CD4-positive, alpha-beta T cell treated with Interleukin-15 for 4 hours (primary cell): ENCODE measurements at regions not wholly inside any gene's neighbourhood (a gene's known extent, or its start where the extent isn't known, plus 50 kb on each side); places are given as distances from the start of the nearest gene placed in this dataset.
"Not testable (repeated sequence)": the region's sequence is repeated elsewhere in the genome, so short reads cannot be mapped to it uniquely, and the experiment has no call there.

Source experiments
- DNase-seq: peaks from one replicate; pipeline ENCODE4 v3.0.0-alpha.2; 2020; ENCODE audit warnings: low spot score

GRCh38 chr2:201568217-201568820 lies 75.0 kb downstream of the TMEM237 start:
- DNase-seq: no peak

- no peak for DNase-seq
These were observed 84.1 kb downstream of the TMEM237 start for GRCh38 chr2:201559067-201559710.

GRCh38 chr2:201558665-201559064 lies 84.6 kb downstream of the TMEM237 start:
- DNase-seq: no peak

DNA sequence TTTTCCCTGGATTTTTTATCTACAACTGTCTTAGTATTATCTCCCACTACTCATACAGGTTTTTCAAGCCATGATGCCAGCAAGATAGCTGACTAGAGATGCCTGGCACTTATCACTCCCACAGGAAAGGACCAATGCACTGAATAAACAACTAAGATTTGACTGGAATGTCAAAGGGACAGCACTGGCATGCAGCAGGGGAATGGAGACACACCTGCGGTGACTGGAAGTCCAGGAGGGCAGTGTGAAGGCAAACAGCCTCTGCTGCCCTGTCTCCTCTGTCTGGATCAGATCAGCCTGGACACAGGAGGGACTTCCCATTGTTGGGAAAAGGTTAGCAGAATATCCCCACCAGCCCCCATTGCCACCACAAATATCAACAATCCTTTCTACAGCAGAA lies 85.1 kb downstream of the TMEM237 start:
- DNase-seq: no peak

DNA sequence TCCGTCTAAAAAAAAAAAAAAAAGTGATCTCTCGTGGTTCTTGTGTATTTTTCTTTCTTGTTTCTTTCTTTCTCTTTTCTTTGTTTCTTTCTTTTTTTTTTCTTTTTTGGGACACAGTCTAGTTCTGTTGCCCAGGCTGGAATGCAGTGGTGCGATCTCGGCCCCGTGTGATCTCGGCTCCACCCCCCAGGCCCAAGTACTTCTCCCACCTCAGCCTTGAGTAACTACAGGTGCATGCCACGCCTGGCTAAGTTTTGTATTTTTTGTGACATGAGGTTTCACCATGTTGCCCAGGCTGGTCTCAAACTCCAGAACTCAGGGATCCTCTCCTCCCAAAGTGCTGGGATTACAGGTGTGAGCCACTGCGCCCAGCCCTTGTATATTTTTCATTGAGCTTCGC lies 91.4 kb downstream of the TMEM237 start:
- no peak for DNase-seq

DNA sequence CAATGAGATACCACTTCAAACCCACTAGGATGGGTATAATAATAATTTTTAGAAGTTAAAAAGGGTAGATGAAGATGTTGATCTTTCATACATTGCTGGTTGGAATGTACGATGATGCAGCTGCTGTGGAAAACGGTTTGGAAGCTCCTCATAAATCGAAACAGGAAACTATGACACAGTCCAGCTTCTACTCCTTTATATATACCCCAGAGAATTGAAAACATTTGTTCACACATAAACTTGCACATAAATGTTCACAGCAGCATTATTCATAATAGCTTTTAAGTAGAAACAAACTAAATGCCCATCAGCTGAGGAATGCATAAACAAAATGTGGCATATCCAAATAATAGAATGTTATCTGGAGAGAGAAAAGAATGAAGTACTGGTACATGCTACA lies 95.0 kb downstream of the STRADB start:
- DNase-seq: no peak

- no peak for DNase-seq
These were observed 90.8 kb downstream of the STRADB start for GRCh38 chr2:201542291-201542690.

GRCh38 chr2:201539271-201539670 lies 87.7 kb downstream of the STRADB start:
- DNase-seq: not testable (repeated sequence)

GRCh38 chr2:201538025-201538424 lies 86.5 kb downstream of the STRADB start:
- no peak for DNase-seq

DNA sequence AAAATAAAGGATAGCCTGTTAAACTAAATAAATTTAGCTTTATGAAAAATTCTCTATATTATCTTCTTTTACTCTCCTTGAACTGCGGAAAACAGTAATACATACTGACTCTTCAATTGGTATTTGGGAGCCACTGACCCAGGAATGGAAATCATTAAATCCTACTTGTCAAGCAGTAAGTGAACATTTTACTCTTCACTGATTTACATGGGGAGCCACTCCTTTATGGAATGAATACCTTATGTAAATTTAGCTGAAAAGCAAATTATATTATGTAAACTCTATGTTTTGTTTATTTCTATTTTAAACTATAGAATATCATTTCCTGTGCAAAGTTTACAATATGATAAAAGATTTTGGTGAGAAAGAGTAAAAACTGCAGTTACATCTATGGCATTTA lies 85.2 kb downstream of the STRADB start:
- DNase-seq: no peak

DNA sequence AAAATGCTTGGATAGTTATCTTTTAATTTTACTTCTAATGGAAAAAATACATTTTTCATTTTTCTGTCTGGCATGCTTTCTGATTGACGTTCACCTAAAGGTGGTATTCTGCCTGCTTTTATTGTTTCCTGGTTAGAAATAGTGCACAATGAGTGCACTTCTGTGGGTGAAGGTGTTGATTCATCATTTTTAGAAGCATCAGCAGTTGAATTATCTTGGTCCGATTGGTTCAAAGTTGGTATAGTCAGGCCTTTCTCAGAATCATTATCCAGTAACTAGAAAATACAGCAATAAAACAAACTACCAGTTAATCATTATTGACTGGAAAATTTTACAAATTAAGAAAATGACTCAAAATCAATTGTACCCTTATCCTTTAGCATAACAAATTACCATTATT lies 84.5 kb downstream of the STRADB start:
- no peak for DNase-seq

DNA sequence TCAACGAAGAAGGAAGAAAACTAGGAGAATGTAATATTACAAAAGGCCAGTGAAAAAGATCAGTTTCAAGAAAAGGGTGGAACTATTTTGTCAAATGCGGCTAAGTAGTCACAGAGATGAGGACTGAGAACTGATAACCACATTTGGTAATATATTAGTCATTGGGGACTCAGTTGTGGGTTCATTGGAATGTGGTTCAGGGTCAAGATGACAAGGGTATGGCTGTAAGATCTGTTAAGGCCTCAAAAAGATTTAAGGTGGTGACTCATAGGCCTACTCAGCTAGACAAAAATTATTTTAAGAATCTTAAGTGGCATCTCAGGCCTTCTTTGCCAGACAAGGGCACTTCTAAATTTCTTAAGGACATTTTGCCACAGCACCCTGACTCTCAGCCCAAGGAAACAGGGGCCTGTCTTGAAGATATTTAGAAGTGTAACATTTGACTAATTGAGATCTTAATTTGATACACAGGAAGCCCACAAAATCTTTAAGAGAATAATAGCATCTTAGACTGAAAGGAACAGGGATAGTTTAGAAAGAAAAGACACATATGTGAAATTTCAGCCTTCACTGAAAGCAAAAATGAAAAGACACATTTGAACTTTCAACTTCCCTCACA lies 81.3 kb downstream of the STRADB start:
- DNase-seq: peak; percentile 12
